Activated CD4-positive, alpha-beta T cell treated with anti-CD3 and anti-CD28 coated beads for 4 hours (primary cell): ENCODE measurements at regions not wholly inside any gene's neighbourhood (a gene's known extent, or its start where the extent isn't known, plus 50 kb on each side); places are given as distances from the start of the nearest gene placed in this dataset.
"Not testable (repeated sequence)": the region's sequence is repeated elsewhere in the genome, so short reads cannot be mapped to it uniquely, and the experiment has no call there.

ENCODE experiments used
- DNase-seq, 2 donors: peaks; one replicate each; pipeline ENCODE4 v3.0.0-alpha.2; 2020

- no peak for DNase-seq
Measured at GRCh38 chr5:128813317-128814070, 151.8 kb upstream of the SLC27A6 start.

GRCh38 chr5:128815201-128815600, 150.1 kb upstream of the SLC27A6 start:
- DNase-seq = no peak

DNA sequence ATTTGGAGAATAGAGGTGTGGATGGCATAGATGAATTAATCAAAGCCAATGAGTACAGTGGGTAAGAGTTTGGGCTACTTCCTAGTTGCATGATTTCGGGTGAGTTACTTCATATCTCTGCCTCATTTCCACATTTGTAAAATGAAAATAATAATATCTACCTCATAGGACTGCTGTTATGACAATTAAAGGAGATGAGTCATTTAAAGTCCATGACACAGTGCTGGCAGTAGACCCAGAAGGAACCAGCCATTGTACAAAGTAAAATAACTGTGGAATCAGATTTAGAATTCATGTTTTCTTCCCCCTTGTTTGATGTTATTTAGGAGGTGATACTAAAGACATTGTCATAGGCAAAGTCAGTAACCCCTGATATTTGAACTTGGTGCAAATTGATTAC, 139.5 kb upstream of the SLC27A6 start:
- DNase-seq = no peak

GRCh38 chr5:128826275-128826674, 139.0 kb upstream of the SLC27A6 start:
- no peak for DNase-seq

- DNase-seq = no peak
Measured at GRCh38 chr5:128836571-128836970, 128.7 kb upstream of the SLC27A6 start.

- DNase-seq = no peak
Measured at GRCh38 chr5:128838623-128839022, 126.7 kb upstream of the SLC27A6 start.

DNA sequence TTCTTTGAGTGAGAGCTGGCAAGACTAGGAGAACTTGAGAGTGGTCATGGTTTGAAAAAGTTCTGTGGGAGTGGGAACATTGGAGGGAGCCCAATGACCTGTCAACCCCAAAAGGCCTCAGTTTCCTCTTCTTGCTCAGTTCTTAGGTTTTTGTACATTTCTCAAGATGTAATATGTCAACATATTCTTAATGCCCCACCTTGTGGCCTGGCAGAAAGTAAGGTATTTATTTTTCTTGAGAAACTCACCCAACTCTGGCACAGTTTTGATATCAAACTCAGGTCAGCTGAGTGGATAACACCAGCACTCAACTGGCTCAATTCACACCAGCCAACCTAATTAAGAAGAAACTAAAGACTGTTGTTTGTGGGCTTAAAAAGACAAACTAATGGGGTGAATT, 123.0 kb upstream of the SLC27A6 start:
- no peak for DNase-seq

GRCh38 chr5:128844354-128844923, 120.8 kb upstream of the SLC27A6 start:
- no peak for DNase-seq

GRCh38 chr5:128850049-128850448, 115.2 kb upstream of the SLC27A6 start:
- no peak for DNase-seq

DNA sequence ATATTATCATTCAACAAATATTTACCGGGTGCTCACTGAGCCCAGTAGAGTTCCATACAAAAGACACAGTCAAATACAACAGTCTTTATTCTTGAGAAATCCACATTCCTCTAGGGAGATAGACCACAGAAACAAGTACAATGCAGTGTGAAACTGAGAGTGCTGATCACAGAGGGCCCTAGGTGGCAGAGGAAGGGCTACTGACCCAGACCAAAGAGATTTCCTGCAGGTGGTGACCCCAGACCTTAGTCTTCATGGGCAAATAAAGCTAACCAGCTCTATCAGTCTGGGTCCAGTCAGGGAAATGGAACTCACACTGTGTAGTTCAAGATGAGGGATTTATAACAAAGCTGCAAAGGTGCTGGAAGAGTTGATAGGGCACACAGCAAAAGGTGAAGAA, 110.4 kb upstream of the SLC27A6 start:
- no peak for DNase-seq

GRCh38 chr5:128857076-128857677, 108.1 kb upstream of the SLC27A6 start:
- no peak for DNase-seq

- DNase-seq = no peak
Measured at GRCh38 chr5:128858995-128859394, 106.3 kb upstream of the SLC27A6 start.

GRCh38 chr5:128861155-128861554, 104.1 kb upstream of the SLC27A6 start:
- DNase-seq = not testable (repeated sequence)

GRCh38 chr5:128869970-128870369, 95.3 kb upstream of the SLC27A6 start:
- DNase-seq = no peak

- DNase-seq = no peak
Measured at GRCh38 chr5:128870373-128870772, 94.9 kb upstream of the SLC27A6 start.

GRCh38 chr5:128870923-128871322, 94.4 kb upstream of the SLC27A6 start:
- DNase-seq = no peak

- no peak for DNase-seq
Measured at GRCh38 chr5:128876569-128877382, 88.5 kb upstream of the SLC27A6 start.

DNA sequence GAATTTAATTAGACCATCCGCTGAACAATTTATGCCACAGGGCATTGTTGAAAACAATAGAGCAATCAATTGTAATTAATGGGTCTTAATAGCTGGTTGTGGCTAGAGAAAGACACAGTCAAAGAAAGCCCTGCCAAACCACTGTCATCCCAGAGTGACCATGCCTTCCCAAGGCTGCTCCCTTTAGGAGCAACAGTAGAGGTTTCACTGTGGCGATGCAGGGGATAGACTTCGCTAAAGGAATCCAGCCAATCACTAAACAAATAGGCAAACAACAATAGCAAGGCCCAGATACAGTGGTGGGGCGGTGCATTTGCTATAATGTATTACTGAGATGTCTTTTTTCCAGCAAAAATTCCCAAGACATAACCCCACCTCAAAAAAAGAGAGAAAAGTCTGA, 87.8 kb upstream of the SLC27A6 start:
- no peak for DNase-seq

DNA sequence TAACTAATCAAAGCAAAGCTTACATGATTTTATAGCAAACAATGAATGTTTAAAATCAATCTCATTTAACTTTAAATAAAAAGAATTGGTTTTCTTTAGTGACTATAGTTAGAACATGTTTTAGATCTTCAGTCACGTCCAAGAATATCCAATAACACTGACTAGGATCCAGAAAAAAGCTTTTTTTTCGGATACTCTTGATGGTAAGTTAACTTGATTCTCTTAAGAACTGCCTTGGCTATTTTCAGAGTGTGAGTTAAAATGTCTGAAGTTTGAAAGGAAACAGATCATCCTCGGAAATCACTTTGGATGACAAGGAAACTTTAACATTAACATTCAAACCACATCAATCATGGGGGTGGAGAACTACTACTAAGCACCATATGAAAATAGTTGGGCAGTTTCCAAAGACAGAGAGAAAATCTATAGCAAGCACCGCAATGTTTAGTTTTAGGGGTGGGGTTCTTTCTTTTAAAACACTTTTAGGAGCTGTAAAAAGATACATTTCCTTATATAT, 83.7 kb upstream of the SLC27A6 start:
- no peak for DNase-seq

- no peak for DNase-seq
Measured at GRCh38 chr5:128885649-128886255, 79.5 kb upstream of the SLC27A6 start.

GRCh38 chr5:128895122-128895521, 70.2 kb upstream of the SLC27A6 start:
- no peak for DNase-seq

DNA sequence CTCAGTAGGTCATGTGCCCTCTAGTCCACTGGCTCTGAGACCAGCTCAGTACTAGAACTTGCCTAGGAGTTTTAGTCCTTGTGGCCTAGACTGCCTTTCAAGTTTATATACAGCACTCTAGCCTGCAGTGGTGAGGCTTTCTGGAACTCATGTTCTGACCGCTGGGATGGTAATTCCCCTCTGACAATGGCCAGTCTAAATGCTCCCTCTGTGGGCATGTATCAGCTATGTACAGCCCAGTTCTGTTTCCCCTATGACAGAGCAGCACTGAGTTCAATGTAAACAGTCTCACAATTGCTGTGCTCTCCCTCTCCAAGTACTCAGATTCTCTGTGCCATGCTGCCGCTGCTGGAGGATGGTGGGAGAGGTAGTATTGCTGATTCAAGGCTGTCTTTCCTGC, 68.6 kb upstream of the SLC27A6 start:
- no peak for DNase-seq

- DNase-seq = no peak
Measured at GRCh38 chr5:128903550-128903949, 61.7 kb upstream of the SLC27A6 start.
